DND-41 (cell line): ENCODE measurements at regions not wholly inside any gene's neighbourhood (a gene's known extent, or its start where the extent isn't known, plus 50 kb on each side); places are given as distances from the start of the nearest gene placed in this dataset.

Experiments used
- ATAC-seq: fragments of 200-7000 bp; cut with Tn5 transposase; 3 replicates; pipeline ENCODE4 v1.9.1; 2021; ENCODE audit warnings: low read depth; ENCODE audit not compliant: insufficient read depth
- DNase-seq: peaks from one replicate; pipeline ENCODE4 v3.0.0-alpha.2; 2020
- H2AFZ ChIP-seq: 2 replicates; pipeline ENCODE4 v1.6.0; 2012; ENCODE audit warnings: low read depth, low read length
- H3K27ac ChIP-seq: 2 replicates; pipeline ENCODE4 v1.5.1; 2012; ENCODE audit warnings: low read length, inconsistent platforms
- H3K27me3 ChIP-seq: fragments of 200-600 bp; sonication (generic); 2 replicates; pipeline ENCODE4 v1.6.0; 2012; ENCODE audit warnings: low read length, mild to moderate bottlenecking, inconsistent platforms; ENCODE audit not compliant: insufficient read depth, poor library complexity
- H3K36me3 ChIP-seq: 2 replicates; pipeline ENCODE4 v1.5.1; 2012; ENCODE audit warnings: low read length, inconsistent platforms; ENCODE audit not compliant: insufficient read depth
- H3K4me1 ChIP-seq: 2 replicates; pipeline ENCODE4 v1.5.1; 2012; ENCODE audit warnings: mild to moderate bottlenecking, low read length; ENCODE audit not compliant: insufficient read depth
- H3K4me2 ChIP-seq: 2 replicates; pipeline ENCODE4 v1.6.0; 2012; ENCODE audit warnings: mild to moderate bottlenecking, moderate library complexity, low read length, inconsistent platforms; ENCODE audit not compliant: insufficient read depth
- H3K4me3 ChIP-seq, 2 experiments: fragments of 200-600 bp in 1 of 2; shearing (Covaris generic) in 1 of 2; 2 replicates each; pipeline ENCODE4 v1.5.1; 2012 to 2016; ENCODE audit warnings: inconsistent platforms in 2 of 2, low read length in 2 of 2, mild to moderate bottlenecking in 2 of 2, low read depth in 1 of 2, moderate library complexity in 1 of 2
- H3K79me2 ChIP-seq: 2 replicates; pipeline ENCODE4 v1.6.0; 2012; ENCODE audit warnings: low read length, inconsistent platforms; ENCODE audit not compliant: insufficient read depth
- H3K9ac ChIP-seq: 2 replicates; pipeline ENCODE4 v1.6.0; 2012; ENCODE audit warnings: low read depth, mild to moderate bottlenecking, inconsistent platforms, low read length, moderate library complexity
- H3K9me3 ChIP-seq: 2 replicates; pipeline ENCODE4 v1.5.1; 2012; ENCODE audit warnings: low read length, moderate library complexity, mild to moderate bottlenecking, inconsistent platforms; ENCODE audit not compliant: insufficient read depth, severe bottlenecking
- H4K20me1 ChIP-seq: 2 replicates; pipeline ENCODE4 v1.6.0; 2012; ENCODE audit warnings: low read length; ENCODE audit not compliant: insufficient read depth
- EZH2 ChIP-seq: IDR thresholded peaks from 3 replicates; pipeline ENCODE4 v1.6.1; 2012; ENCODE audit warnings: borderline replicate concordance, low read depth, mild to moderate bottlenecking, moderate library complexity, low read length, inconsistent platforms; ENCODE audit not compliant: severe bottlenecking
- TF ChIP-seq, protein P1 (sequence below): IDR thresholded peaks from 2 replicates; pipeline ENCODE4 v1.5.1; 2012; ENCODE audit warnings: borderline replicate concordance, low read length, moderate library complexity, mild to moderate bottlenecking; ENCODE audit not compliant: poor library complexity, severe bottlenecking; ENCODE audit errors: extremely low read depth

DNA sequence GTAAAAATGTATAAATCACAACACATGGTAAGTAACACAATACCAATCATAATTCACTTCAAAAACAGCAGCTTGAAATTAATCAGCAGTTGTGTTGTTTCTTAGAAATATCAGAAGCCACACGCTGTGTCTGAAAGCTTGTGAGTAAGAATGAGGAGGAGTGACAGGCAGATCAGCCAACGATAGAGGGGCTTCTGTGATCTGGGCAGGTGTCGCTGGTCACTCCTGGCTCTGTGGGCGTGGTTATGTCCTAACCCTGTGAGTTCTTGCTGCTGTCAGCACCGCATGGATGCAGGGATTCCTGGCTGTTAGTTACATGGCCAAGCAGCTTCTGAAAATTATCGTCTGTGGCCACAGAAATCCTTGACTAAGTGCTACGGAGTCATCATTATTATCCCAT is 123.4 kb downstream of the SLC25A47 start:
- H3K9ac ChIP-seq: no peak overlapping the region
- peaks cover 51% of the 10 kb centered on the region for H3K4me1 ChIP-seq
- no peaks in the 10 kb centered on the region for H3K36me3 ChIP-seq
- DNase-seq (peak; percentile 36), ATAC-seq (no peak)
- no peaks in the 10 kb centered on the region for H4K20me1 ChIP-seq
- H3K27me3 ChIP-seq: no peaks in the 10 kb centered on the region
- TF ChIP-seq, protein P1, sequence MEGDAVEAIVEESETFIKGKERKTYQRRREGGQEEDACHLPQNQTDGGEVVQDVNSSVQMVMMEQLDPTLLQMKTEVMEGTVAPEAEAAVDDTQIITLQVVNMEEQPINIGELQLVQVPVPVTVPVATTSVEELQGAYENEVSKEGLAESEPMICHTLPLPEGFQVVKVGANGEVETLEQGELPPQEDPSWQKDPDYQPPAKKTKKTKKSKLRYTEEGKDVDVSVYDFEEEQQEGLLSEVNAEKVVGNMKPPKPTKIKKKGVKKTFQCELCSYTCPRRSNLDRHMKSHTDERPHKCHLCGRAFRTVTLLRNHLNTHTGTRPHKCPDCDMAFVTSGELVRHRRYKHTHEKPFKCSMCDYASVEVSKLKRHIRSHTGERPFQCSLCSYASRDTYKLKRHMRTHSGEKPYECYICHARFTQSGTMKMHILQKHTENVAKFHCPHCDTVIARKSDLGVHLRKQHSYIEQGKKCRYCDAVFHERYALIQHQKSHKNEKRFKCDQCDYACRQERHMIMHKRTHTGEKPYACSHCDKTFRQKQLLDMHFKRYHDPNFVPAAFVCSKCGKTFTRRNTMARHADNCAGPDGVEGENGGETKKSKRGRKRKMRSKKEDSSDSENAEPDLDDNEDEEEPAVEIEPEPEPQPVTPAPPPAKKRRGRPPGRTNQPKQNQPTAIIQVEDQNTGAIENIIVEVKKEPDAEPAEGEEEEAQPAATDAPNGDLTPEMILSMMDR: no peak
- no peak for TF ChIP-seq EZH2
- H3K4me3 ChIP-seq: no peak overlapping the region
- H3K4me2 ChIP-seq: no peak overlapping the region
- H3K9me3 ChIP-seq: no peaks in the 10 kb centered on the region
- H2AFZ ChIP-seq: no peak overlapping the region
- H3K27ac ChIP-seq: peak overlapping the region; percentile 60
- no peaks in the 10 kb centered on the region for H3K79me2 ChIP-seq

DNA sequence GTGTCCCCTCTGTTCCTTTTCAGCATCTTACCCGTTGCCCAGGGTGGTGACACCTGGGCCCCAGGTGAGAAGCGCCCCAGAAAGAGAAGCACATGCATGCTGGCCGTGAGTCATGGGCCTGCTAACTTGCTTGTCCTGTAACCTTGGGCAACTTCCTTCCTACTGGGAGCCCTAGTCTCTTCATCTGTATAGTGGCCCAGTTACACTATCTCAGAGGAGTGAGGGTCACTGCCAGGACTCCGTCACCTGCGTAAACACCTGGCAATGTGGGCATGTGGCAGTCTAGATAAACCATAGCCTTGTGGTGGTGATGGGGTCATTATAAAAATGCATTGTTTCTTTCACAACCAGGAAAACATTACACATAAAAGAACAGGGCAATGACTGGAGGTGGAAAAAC is 125.2 kb downstream of the SLC25A47 start:
- Histone ChIP-seq H3K4me3 (no peak overlapping the region), H3K27me3 (no peaks in the 10 kb centered on the region), H3K9ac (no peak overlapping the region), H3K9me3 (no peaks in the 10 kb centered on the region), H3K4me2 (no peak overlapping the region), H3K4me1 (peaks cover 33% of the 10 kb centered on the region), H4K20me1 (no peaks in the 10 kb centered on the region), H3K36me3 (no peaks in the 10 kb centered on the region), H3K79me2 (no peaks in the 10 kb centered on the region), H3K27ac (no peak overlapping the region), H2AFZ (no peak overlapping the region)
- TF ChIP-seq, protein P1: no peak
- TF ChIP-seq EZH2: no peak
- DNase-seq (no peak), ATAC-seq (no peak)

DNA sequence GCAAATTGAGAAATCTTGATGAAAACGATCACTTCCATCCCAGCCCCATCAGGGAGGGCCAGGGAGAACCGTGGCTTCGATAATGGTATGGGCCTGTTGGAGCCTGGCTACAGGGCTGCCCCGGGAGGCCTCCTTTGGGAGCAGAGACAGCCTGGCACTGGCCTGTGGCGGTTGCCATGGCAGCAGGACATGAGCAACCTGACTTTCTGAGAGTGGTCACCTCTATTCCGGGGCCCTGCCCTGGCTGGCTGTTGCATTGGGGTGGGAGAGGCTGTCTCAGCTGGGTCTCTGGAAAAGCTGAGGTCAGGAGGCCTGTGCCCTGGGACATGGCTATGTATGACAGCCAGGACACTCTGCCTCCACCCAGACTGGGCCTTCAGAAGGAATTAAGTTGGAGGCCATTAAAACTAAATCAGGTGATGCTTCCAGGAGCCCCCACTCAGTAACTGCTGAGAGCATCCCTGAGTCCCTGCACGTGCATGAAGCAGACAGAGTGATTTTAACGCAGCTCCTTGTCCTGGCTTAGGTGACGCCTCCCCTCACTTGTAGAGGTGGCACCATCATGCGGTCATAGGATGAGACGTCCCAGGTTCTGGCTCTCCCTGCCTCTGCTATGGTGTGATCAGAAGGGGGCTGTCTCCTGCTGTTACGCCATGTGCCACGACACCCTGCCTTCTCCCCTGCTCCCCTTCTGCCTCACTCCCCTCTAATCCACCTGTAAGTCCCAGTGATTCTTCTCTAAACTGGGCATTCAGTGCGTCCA is 126.3 kb downstream of the SLC25A47 start:
- ATAC-seq: no peak
- DNase-seq: no peak
- H3K4me1 ChIP-seq: peaks cover 23% of the 10 kb centered on the region
- no peak overlapping the region for H3K9ac ChIP-seq
- no peak overlapping the region for H3K4me2 ChIP-seq
- H3K36me3 ChIP-seq: no peaks in the 10 kb centered on the region
- H2AFZ ChIP-seq: no peak overlapping the region
- no peaks in the 10 kb centered on the region for H4K20me1 ChIP-seq
- no peaks in the 10 kb centered on the region for H3K79me2 ChIP-seq
- H3K27me3 ChIP-seq: no peaks in the 10 kb centered on the region
- H3K4me3 ChIP-seq: no peak overlapping the region
- no peak overlapping the region for H3K27ac ChIP-seq
- no peaks in the 10 kb centered on the region for H3K9me3 ChIP-seq
- no peak for TF ChIP-seq EZH2
- TF ChIP-seq, protein P1: no peak

DNA sequence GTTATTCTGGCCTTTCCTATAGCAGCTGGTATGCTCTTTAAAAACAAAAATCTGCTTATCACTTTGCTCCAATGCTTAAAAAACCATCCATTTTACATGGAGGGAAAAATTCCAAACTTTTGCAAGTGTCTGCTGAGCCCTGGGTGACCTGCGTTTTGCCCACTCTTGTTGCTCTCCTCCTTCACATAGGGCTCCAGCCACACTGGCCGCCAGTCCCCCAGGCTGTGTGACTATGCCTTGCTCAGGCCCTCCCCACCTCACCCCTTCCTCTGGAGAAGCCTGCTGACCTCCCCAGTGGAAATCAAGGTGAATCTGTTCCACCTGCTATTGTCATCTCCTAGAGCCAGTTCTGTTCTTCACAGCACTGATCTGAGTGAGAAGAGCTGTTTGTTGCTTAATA is 126.9 kb downstream of the SLC25A47 start:
- Histone ChIP-seq H3K27ac (no peak overlapping the region), H4K20me1 (no peaks in the 10 kb centered on the region), H3K9ac (no peak overlapping the region), H3K4me1 (peaks cover 20% of the 10 kb centered on the region), H3K9me3 (no peaks in the 10 kb centered on the region), H2AFZ (no peak overlapping the region), H3K36me3 (no peaks in the 10 kb centered on the region), H3K79me2 (no peaks in the 10 kb centered on the region), H3K4me2 (no peak overlapping the region), H3K27me3 (no peaks in the 10 kb centered on the region), H3K4me3 (no peak overlapping the region)
- no peak for ATAC-seq
- no peak for DNase-seq
- TF ChIP-seq, protein P1: no peak
- no peak for TF ChIP-seq EZH2
